DND-41 (cell line): ENCODE measurements at regions not wholly inside any gene's neighbourhood (a gene's known extent, or its start where the extent isn't known, plus 50 kb on each side); places are given as distances from the start of the nearest gene placed in this dataset.

ENCODE experiments used
- ATAC-seq: fragments of 200-7000 bp; cut with Tn5 transposase; 3 replicates; pipeline ENCODE4 v1.9.1; 2021; ENCODE audit warnings: low read depth; ENCODE audit not compliant: insufficient read depth
- DNase-seq: peaks from one replicate; pipeline ENCODE4 v3.0.0-alpha.2; 2020
- H2AFZ ChIP-seq: 2 replicates; pipeline ENCODE4 v1.6.0; 2012; ENCODE audit warnings: low read depth, low read length
- H3K27ac ChIP-seq: 2 replicates; pipeline ENCODE4 v1.5.1; 2012; ENCODE audit warnings: low read length, inconsistent platforms
- H3K27me3 ChIP-seq: fragments of 200-600 bp; sonication (generic); 2 replicates; pipeline ENCODE4 v1.6.0; 2012; ENCODE audit warnings: low read length, mild to moderate bottlenecking, inconsistent platforms; ENCODE audit not compliant: insufficient read depth, poor library complexity
- H3K36me3 ChIP-seq: 2 replicates; pipeline ENCODE4 v1.5.1; 2012; ENCODE audit warnings: low read length, inconsistent platforms; ENCODE audit not compliant: insufficient read depth
- H3K4me1 ChIP-seq: 2 replicates; pipeline ENCODE4 v1.5.1; 2012; ENCODE audit warnings: mild to moderate bottlenecking, low read length; ENCODE audit not compliant: insufficient read depth
- H3K4me2 ChIP-seq: 2 replicates; pipeline ENCODE4 v1.6.0; 2012; ENCODE audit warnings: mild to moderate bottlenecking, moderate library complexity, low read length, inconsistent platforms; ENCODE audit not compliant: insufficient read depth
- H3K4me3 ChIP-seq, 2 experiments: fragments of 200-600 bp in 1 of 2; shearing (Covaris generic) in 1 of 2; 2 replicates each; pipeline ENCODE4 v1.5.1; 2012 to 2016; ENCODE audit warnings: inconsistent platforms in 2 of 2, low read length in 2 of 2, mild to moderate bottlenecking in 2 of 2, low read depth in 1 of 2, moderate library complexity in 1 of 2
- H3K79me2 ChIP-seq: 2 replicates; pipeline ENCODE4 v1.6.0; 2012; ENCODE audit warnings: low read length, inconsistent platforms; ENCODE audit not compliant: insufficient read depth
- H3K9ac ChIP-seq: 2 replicates; pipeline ENCODE4 v1.6.0; 2012; ENCODE audit warnings: low read depth, mild to moderate bottlenecking, inconsistent platforms, low read length, moderate library complexity
- H3K9me3 ChIP-seq: 2 replicates; pipeline ENCODE4 v1.5.1; 2012; ENCODE audit warnings: low read length, moderate library complexity, mild to moderate bottlenecking, inconsistent platforms; ENCODE audit not compliant: insufficient read depth, severe bottlenecking
- H4K20me1 ChIP-seq: 2 replicates; pipeline ENCODE4 v1.6.0; 2012; ENCODE audit warnings: low read length; ENCODE audit not compliant: insufficient read depth
- EZH2 ChIP-seq: IDR thresholded peaks from 3 replicates; pipeline ENCODE4 v1.6.1; 2012; ENCODE audit warnings: borderline replicate concordance, low read depth, mild to moderate bottlenecking, moderate library complexity, low read length, inconsistent platforms; ENCODE audit not compliant: severe bottlenecking
- TF ChIP-seq, protein P1 (sequence below): IDR thresholded peaks from 2 replicates; pipeline ENCODE4 v1.5.1; 2012; ENCODE audit warnings: borderline replicate concordance, low read length, moderate library complexity, mild to moderate bottlenecking; ENCODE audit not compliant: poor library complexity, severe bottlenecking; ENCODE audit errors: extremely low read depth

DNA sequence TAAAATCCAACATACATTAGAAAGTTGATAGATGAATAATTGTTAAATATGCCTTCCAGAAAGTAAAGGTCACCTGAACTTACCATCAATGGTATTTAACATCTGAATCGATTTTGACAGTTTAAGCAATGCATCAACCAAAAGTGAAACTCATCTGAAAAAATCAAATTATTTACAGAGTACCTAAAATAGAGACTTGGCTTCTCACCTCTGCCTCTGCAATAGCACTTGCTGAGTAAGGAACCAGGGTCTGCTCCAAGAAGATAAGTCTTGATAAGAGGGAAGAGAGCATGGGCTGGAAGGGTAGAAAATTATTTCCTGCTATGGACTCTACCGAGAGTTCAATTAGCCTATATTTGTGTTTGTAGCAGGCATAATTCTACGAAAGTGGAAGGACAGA is 868.3 kb downstream of the STIM2 start:
- H3K9me3 ChIP-seq, result no peaks in the 10 kb centered on the region
- ATAC-seq (no peak), DNase-seq (no peak)
- no peaks in the 10 kb centered on the region for H4K20me1 ChIP-seq
- H3K4me1 ChIP-seq, result no peaks in the 10 kb centered on the region
- no peak overlapping the region for H3K9ac ChIP-seq
- no peaks in the 10 kb centered on the region for H3K27me3 ChIP-seq
- H3K4me2 ChIP-seq, result no peak overlapping the region
- H3K79me2 ChIP-seq, result no peaks in the 10 kb centered on the region
- no peak overlapping the region for H3K27ac ChIP-seq
- no peak overlapping the region for H2AFZ ChIP-seq
- no peak overlapping the region for H3K4me3 ChIP-seq
- TF ChIP-seq EZH2, result no peak
- TF ChIP-seq, protein P1, sequence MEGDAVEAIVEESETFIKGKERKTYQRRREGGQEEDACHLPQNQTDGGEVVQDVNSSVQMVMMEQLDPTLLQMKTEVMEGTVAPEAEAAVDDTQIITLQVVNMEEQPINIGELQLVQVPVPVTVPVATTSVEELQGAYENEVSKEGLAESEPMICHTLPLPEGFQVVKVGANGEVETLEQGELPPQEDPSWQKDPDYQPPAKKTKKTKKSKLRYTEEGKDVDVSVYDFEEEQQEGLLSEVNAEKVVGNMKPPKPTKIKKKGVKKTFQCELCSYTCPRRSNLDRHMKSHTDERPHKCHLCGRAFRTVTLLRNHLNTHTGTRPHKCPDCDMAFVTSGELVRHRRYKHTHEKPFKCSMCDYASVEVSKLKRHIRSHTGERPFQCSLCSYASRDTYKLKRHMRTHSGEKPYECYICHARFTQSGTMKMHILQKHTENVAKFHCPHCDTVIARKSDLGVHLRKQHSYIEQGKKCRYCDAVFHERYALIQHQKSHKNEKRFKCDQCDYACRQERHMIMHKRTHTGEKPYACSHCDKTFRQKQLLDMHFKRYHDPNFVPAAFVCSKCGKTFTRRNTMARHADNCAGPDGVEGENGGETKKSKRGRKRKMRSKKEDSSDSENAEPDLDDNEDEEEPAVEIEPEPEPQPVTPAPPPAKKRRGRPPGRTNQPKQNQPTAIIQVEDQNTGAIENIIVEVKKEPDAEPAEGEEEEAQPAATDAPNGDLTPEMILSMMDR, result no peak
- no peaks in the 10 kb centered on the region for H3K36me3 ChIP-seq

GRCh38 chr4:27742816-27743215 is 882.2 kb downstream of the STIM2 start:
- Histone ChIP-seq H3K4me1 (no peaks in the 10 kb centered on the region), H2AFZ (no peak overlapping the region), H3K9ac (no peak overlapping the region), H3K36me3 (no peaks in the 10 kb centered on the region), H3K9me3 (no peaks in the 10 kb centered on the region), H3K27ac (no peak overlapping the region), H3K4me2 (no peak overlapping the region), H3K27me3 (no peaks in the 10 kb centered on the region), H3K4me3 (no peak overlapping the region), H4K20me1 (no peaks in the 10 kb centered on the region), H3K79me2 (no peaks in the 10 kb centered on the region)
- DNase-seq (no peak), ATAC-seq (no peak)
- TF ChIP-seq, protein P1, result no peak
- no peak for TF ChIP-seq EZH2

DNA sequence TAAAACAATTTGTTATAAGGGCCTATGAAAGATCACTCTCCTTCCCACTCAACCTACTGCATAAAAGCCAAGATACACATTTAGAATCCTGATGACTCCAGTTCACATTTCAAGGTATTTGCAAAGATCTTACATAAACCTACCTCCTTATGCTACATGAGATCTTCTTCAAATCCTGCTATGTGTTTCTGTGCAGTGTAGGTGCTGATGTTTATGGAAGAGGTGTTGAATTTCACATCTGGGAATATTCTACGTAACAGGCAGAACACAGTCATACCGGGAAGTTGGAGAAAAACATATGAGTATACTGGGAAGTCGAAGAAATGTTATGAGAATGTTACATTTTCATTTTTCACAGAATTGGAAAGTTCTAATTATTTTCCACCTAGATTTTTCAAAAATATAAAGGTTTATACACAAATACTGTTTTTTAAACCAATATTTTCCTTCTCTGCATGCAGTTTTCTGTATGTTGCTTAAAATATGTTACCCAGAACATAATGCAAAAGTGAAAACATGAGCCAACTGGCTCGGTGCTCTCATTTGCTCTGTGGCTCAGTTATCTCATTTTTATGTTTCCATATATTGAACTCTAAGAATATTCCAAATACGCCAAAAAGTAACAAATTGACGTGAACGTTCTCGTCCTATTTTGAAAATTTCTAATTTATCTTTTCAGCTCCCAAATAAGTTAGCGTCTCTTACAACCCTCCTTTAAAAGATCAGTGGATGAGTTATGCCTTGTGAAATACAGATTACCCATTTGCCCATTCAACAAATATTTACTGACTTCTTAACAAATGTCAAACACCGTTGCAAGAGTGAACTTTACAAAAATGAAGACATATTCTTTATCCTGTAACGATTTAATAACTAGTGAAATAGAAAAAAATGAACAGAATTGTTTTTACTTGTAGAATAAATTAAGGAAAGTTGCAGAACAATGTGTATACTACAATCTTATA is 899.3 kb downstream of the STIM2 start:
- no peak for ATAC-seq
- Histone ChIP-seq H3K4me3 (no peak overlapping the region), H3K36me3 (no peaks in the 10 kb centered on the region), H3K79me2 (no peaks in the 10 kb centered on the region), H2AFZ (no peak overlapping the region), H3K27ac (no peak overlapping the region), H3K9ac (no peak overlapping the region), H3K4me2 (no peak overlapping the region), H3K4me1 (no peaks in the 10 kb centered on the region), H3K9me3 (no peaks in the 10 kb centered on the region), H3K27me3 (no peaks in the 10 kb centered on the region), H4K20me1 (no peaks in the 10 kb centered on the region)
- no peak for DNase-seq
- no peak for TF ChIP-seq EZH2
- TF ChIP-seq, protein P1, result no peak
